Naive thymus-derived CD8-positive, alpha-beta T cell (primary cell): ENCODE measurements at regions not wholly inside any gene's neighbourhood (a gene's known extent, or its start where the extent isn't known, plus 50 kb on each side); places are given as distances from the start of the nearest gene placed in this dataset.
"Not testable (repeated sequence)": the region's sequence is repeated elsewhere in the genome, so short reads cannot be mapped to it uniquely, and the experiment has no call there.

Experiments
- ATAC-seq, 2 donors: fragments of 150-1000 bp; cut with Tn5 transposase in 1 of 2; sonication (Bioruptor Pico), chemical (Tn5 transposase) in 1 of 2; 1 replicate in 1 of 2; 2 replicates in 1 of 2; pipeline ENCODE4 v1.10.0; 2021; ENCODE audit warnings: mild to moderate bottlenecking in 2 of 2, moderate library complexity in 2 of 2
- POLR2A ChIA-PET: fragments of 350-600 bp; sonication (Branson Sonifier 250); formaldehyde crosslinking; loops from one replicate; lab custom pipeline; 2021; ENCODE audit warnings: antibody characterized with exemption; lab: Charles Lee
- DNase-seq, 10 donors: peaks; one replicate each; pipeline versions ENCODE4 v3.0.0 to v3.0.0-alpha.2; 2020 to 2022
- H3K27ac Mint-ChIP-seq, 10 donors: one replicate each; pipeline ENCODE4 v1.8.0; 2020 to 2022; ENCODE audit warnings: mild to moderate bottlenecking in 10 of 10, mixed read lengths in 10 of 10, moderate library complexity in 4 of 10, inconsistent platforms in 1 of 10
- H3K27me3 Mint-ChIP-seq, 5 donors: one replicate each; pipeline ENCODE4 v1.8.0; 2021 to 2022; ENCODE audit warnings: mixed read lengths in 5 of 5
- H3K36me3 Mint-ChIP-seq, 3 donors: one replicate each; pipeline ENCODE4 v1.8.0; 2020 to 2022; ENCODE audit warnings: mixed read lengths in 3 of 3, mild to moderate bottlenecking in 2 of 3, inconsistent platforms in 1 of 3
- H3K4me1 Mint-ChIP-seq, 4 donors: one replicate each; pipeline ENCODE4 v1.8.0; 2021 to 2022; ENCODE audit warnings: mixed read lengths in 4 of 4
- H3K4me3 Mint-ChIP-seq, 10 donors: one replicate each; pipeline ENCODE4 v1.8.0; 2020 to 2022; ENCODE audit warnings: mild to moderate bottlenecking in 10 of 10, mixed read lengths in 10 of 10, moderate library complexity in 6 of 10, inconsistent platforms in 1 of 10
- H3K9me3 Mint-ChIP-seq, 9 donors: one replicate each; pipeline ENCODE4 v1.8.0; 2020 to 2022; ENCODE audit warnings: mixed read lengths in 9 of 9, mild to moderate bottlenecking in 3 of 9, inconsistent platforms in 1 of 9, moderate library complexity in 1 of 9

- peaks cover 0 to 20% (median 2%) of the 10 kb centered on the region in 9 donors for H3K9me3 Mint-ChIP-seq
- H3K4me3 Mint-ChIP-seq = no peak overlapping the region
- POLR2A ChIA-PET = no interaction called here
- DNase-seq (no peak), ATAC-seq (no peak)
- no peaks in the 10 kb centered on the region for H3K36me3 Mint-ChIP-seq
- peaks cover 0 to 1% (median 0%) of the 10 kb centered on the region in 4 donors for H3K4me1 Mint-ChIP-seq
- H3K27ac Mint-ChIP-seq = no peak overlapping the region
- no peaks in the 10 kb centered on the region for H3K27me3 Mint-ChIP-seq
These were observed 184.9 kb upstream of the TENT5A start for GRCh38 chr6:81937296-81937937.

GRCh38 chr6:81934936-81935335 lies 182.5 kb upstream of the TENT5A start:
- no peak overlapping the region for H3K27ac Mint-ChIP-seq
- H3K4me1 Mint-ChIP-seq = peaks cover 0 to 1% (median 0%) of the 10 kb centered on the region in 4 donors
- no peaks in the 10 kb centered on the region for H3K27me3 Mint-ChIP-seq
- POLR2A ChIA-PET = no interaction called here
- no peak overlapping the region for H3K4me3 Mint-ChIP-seq
- no peaks in the 10 kb centered on the region for H3K36me3 Mint-ChIP-seq
- DNase-seq (no peak), ATAC-seq (no peak)
- H3K9me3 Mint-ChIP-seq = peaks cover 0 to 22% (median 2%) of the 10 kb centered on the region in 9 donors

- POLR2A ChIA-PET = no interaction called here
- H3K4me3 Mint-ChIP-seq = no peak overlapping the region
- no peak overlapping the region for H3K27ac Mint-ChIP-seq
- no peak for DNase-seq
- peaks cover 0 to 22% (median 2%) of the 10 kb centered on the region in 9 donors for H3K9me3 Mint-ChIP-seq
- no peaks in the 10 kb centered on the region for H3K36me3 Mint-ChIP-seq
- no peaks in the 10 kb centered on the region for H3K27me3 Mint-ChIP-seq
- H3K4me1 Mint-ChIP-seq = peaks cover 0 to 1% (median 0%) of the 10 kb centered on the region in 4 donors
- no peak for ATAC-seq
These were observed 181.1 kb upstream of the TENT5A start for GRCh38 chr6:81933608-81934051.

- H3K36me3 Mint-ChIP-seq = no peaks in the 10 kb centered on the region
- H3K9me3 Mint-ChIP-seq = peaks cover 0 to 22% (median 2%) of the 10 kb centered on the region in 9 donors
- no peaks in the 10 kb centered on the region for H3K27me3 Mint-ChIP-seq
- H3K27ac Mint-ChIP-seq = no peak overlapping the region
- no peak overlapping the region for H3K4me3 Mint-ChIP-seq
- ATAC-seq (no peak), DNase-seq (no peak)
- POLR2A ChIA-PET = no interaction called here
- H3K4me1 Mint-ChIP-seq = peaks cover 0 to 1% (median 0%) of the 10 kb centered on the region in 4 donors
These were observed 180.6 kb upstream of the TENT5A start for GRCh38 chr6:81933089-81933488.

GRCh38 chr6:81932448-81932847 lies 180.0 kb upstream of the TENT5A start:
- H3K4me1 Mint-ChIP-seq, H3K27ac Mint-ChIP-seq, DNase-seq, POLR2A ChIA-PET, ATAC-seq, H3K4me3 Mint-ChIP-seq, H3K36me3 Mint-ChIP-seq, H3K27me3 Mint-ChIP-seq: not testable (repeated sequence)
- peaks cover 0 to 17% (median 2%) of the 10 kb centered on the region in 9 donors for H3K9me3 Mint-ChIP-seq

- Mint-ChIP-seq H3K27me3 (no peaks in the 10 kb centered on the region), H3K4me3 (no peak overlapping the region), H3K27ac (no peak overlapping the region), H3K4me1 (peaks cover 0 to 1% (median 0%) of the 10 kb centered on the region in 4 donors), H3K9me3 (peaks cover 0 to 12% (median 0%) of the 10 kb centered on the region in 9 donors), H3K36me3 (no peaks in the 10 kb centered on the region)
- POLR2A ChIA-PET = no interaction called here
- ATAC-seq (no peak), DNase-seq (no peak)
These were observed 177.3 kb upstream of the TENT5A start for GRCh38 chr6:81929828-81930227.

GRCh38 chr6:81925201-81925600 lies 172.7 kb upstream of the TENT5A start:
- peaks cover 0 to 17% (median 0%) of the 10 kb centered on the region in 9 donors for H3K9me3 Mint-ChIP-seq
- H3K36me3 Mint-ChIP-seq = no peaks in the 10 kb centered on the region
- no peak for DNase-seq
- H3K4me3 Mint-ChIP-seq = no peak overlapping the region
- H3K4me1 Mint-ChIP-seq = no peaks in the 10 kb centered on the region
- no peaks in the 10 kb centered on the region for H3K27me3 Mint-ChIP-seq
- no peak for ATAC-seq
- H3K27ac Mint-ChIP-seq = no peak overlapping the region
- POLR2A ChIA-PET = no interaction called here

- POLR2A ChIA-PET = no interaction called here
- H3K36me3 Mint-ChIP-seq = no peaks in the 10 kb centered on the region
- DNase-seq (no peak), ATAC-seq (no peak)
- H3K4me1 Mint-ChIP-seq = no peaks in the 10 kb centered on the region
- peaks cover 0 to 4% (median 0%) of the 10 kb centered on the region in 9 donors for H3K9me3 Mint-ChIP-seq
- H3K27ac Mint-ChIP-seq = no peak overlapping the region
- H3K4me3 Mint-ChIP-seq = no peak overlapping the region
- no peaks in the 10 kb centered on the region for H3K27me3 Mint-ChIP-seq
These were observed 157.8 kb upstream of the TENT5A start for GRCh38 chr6:81909981-81910900.

- no peaks in the 10 kb centered on the region for H3K4me1 Mint-ChIP-seq
These were observed 156.7 kb upstream of the TENT5A start for GRCh38 chr6:81909162-81909561.

GRCh38 chr6:81906709-81907204 lies 154.3 kb upstream of the TENT5A start:
- Mint-ChIP-seq H3K4me3 (no peak overlapping the region), H3K36me3 (no peaks in the 10 kb centered on the region), H3K27ac (no peak overlapping the region), H3K27me3 (peaks cover 0 to 2% (median 0%) of the 10 kb centered on the region in 5 donors), H3K9me3 (peaks cover 0 to 12% (median 0%) of the 10 kb centered on the region in 9 donors), H3K4me1 (no peaks in the 10 kb centered on the region)
- POLR2A ChIA-PET = no interaction called here
- ATAC-seq (no peak), DNase-seq (no peak)

More at GRCh38 chr6:81909162-81909561, 156.7 kb upstream of the TENT5A start:
- DNase-seq (no peak), ATAC-seq (no peak)
- Mint-ChIP-seq H3K27ac (no peak overlapping the region), H3K9me3 (peaks cover 0 to 4% (median 0%) of the 10 kb centered on the region in 9 donors), H3K4me3 (no peak overlapping the region), H3K36me3 (no peaks in the 10 kb centered on the region), H3K27me3 (peaks cover 0 to 2% (median 0%) of the 10 kb centered on the region in 5 donors)
- POLR2A ChIA-PET = no interaction called here

GRCh38 chr6:81906041-81906440 lies 153.6 kb upstream of the TENT5A start:
- H3K9me3 Mint-ChIP-seq = peaks cover 0 to 12% (median 2%) of the 10 kb centered on the region in 9 donors
- no peak overlapping the region for H3K27ac Mint-ChIP-seq
- no peaks in the 10 kb centered on the region for H3K4me1 Mint-ChIP-seq
- ATAC-seq (no peak), DNase-seq (no peak)
- peaks cover 0 to 2% (median 0%) of the 10 kb centered on the region in 5 donors for H3K27me3 Mint-ChIP-seq
- H3K36me3 Mint-ChIP-seq = no peaks in the 10 kb centered on the region
- POLR2A ChIA-PET = no interaction called here
- no peak overlapping the region for H3K4me3 Mint-ChIP-seq

GRCh38 chr6:81901551-81901966 lies 149.1 kb upstream of the TENT5A start:
- H3K27me3 Mint-ChIP-seq = peaks cover 0 to 2% (median 0%) of the 10 kb centered on the region in 5 donors
- peaks cover 0 to 12% (median 2%) of the 10 kb centered on the region in 9 donors for H3K9me3 Mint-ChIP-seq
- no peak overlapping the region for H3K27ac Mint-ChIP-seq

GRCh38 chr6:81900616-81901015 lies 148.1 kb upstream of the TENT5A start:
- POLR2A ChIA-PET = no interaction called here
- H3K27ac Mint-ChIP-seq = no peak overlapping the region
- peaks cover 0 to 12% (median 2%) of the 10 kb centered on the region in 9 donors for H3K9me3 Mint-ChIP-seq
- H3K4me3 Mint-ChIP-seq = no peak overlapping the region
- ATAC-seq = no peak
- H3K4me1 Mint-ChIP-seq = no peaks in the 10 kb centered on the region
- peaks cover 0 to 2% (median 0%) of the 10 kb centered on the region in 5 donors for H3K27me3 Mint-ChIP-seq
- DNase-seq = no peak
- no peaks in the 10 kb centered on the region for H3K36me3 Mint-ChIP-seq

More at GRCh38 chr6:81901551-81901966, 149.1 kb upstream of the TENT5A start:
- Mint-ChIP-seq H3K4me1 (no peaks in the 10 kb centered on the region), H3K4me3 (no peak overlapping the region), H3K36me3 (no peaks in the 10 kb centered on the region)
- POLR2A ChIA-PET = no interaction called here
- DNase-seq (no peak), ATAC-seq (no peak)
